ENCODE measurements at regions not wholly inside any gene's neighbourhood (a gene's known extent, or its start where the extent isn't known, plus 50 kb on each side); places are given as distances from the start of the nearest gene placed in this dataset.

GRCh38 chr3:35522450-35522849 is 116.9 kb upstream of the ARPP21 start:
- TF ChIP-seq EZH2phosphoT487 (IDR thresholded peaks at IDR 0.05; ENCODE audit: low read depth) (no peak), CTCF (IDR thresholded peaks at IDR 0.05; ENCODE audit: low read depth, low read length) (no peak)
